Fibroblast of lung (primary cell): ENCODE measurements at regions not wholly inside any gene's neighbourhood (a gene's known extent, or its start where the extent isn't known, plus 50 kb on each side); places are given as distances from the start of the nearest gene placed in this dataset.

Source experiments
- CTCF ChIP-seq, 2 donors: IDR thresholded peaks in 1 of 2; conservative IDR thresholded peaks in 1 of 2; 1 replicate in 1 of 2; 2 replicates in 1 of 2; pipeline ENCODE4 v1.5.1; 2011 to 2012; ENCODE audit warnings: low read length in 2 of 2, control low read depth in 1 of 2, inconsistent platforms in 1 of 2, low read depth in 1 of 2, mild to moderate bottlenecking in 1 of 2
- EZH2 ChIP-seq: IDR thresholded peaks from 2 replicates; pipeline ENCODE4 v1.5.1; 2012; ENCODE audit warnings: low read length, control low read depth, mild to moderate bottlenecking; ENCODE audit errors: missing control alignments

GRCh38 chr6:155638200-155638599 lies 182.6 kb upstream of the NOX3 start:
- TF ChIP-seq CTCF (conservative IDR thresholded peaks at IDR 0.05 in 1 of 2, IDR thresholded peaks at IDR 0.05 in 1 of 2; ENCODE audit: low read depth in 1 of 2, low read length in 2 of 2): no peak
- TF ChIP-seq EZH2: no peak
